ENCODE measurements at regions not wholly inside any gene's neighbourhood (a gene's known extent, or its start where the extent isn't known, plus 50 kb on each side); places are given as distances from the start of the nearest gene placed in this dataset.

Small RNAs in the stretch of these regions (small RNA-seq; reads per million reads assigned to genes)
- gene RF00019, result 0 reads per million in 4 donors

Measured in gastroesophageal sphincter (tissue), 4 donors.